Keratinocyte (primary cell): ENCODE measurements at regions not wholly inside any gene's neighbourhood (a gene's known extent, or its start where the extent isn't known, plus 50 kb on each side); places are given as distances from the start of the nearest gene placed in this dataset.

ENCODE experiments used
- DNase-seq: peaks from one replicate; pipeline ENCODE4 v3.0.0-alpha.2; 2011; ENCODE audit warnings: low read depth, missing footprints, low spot score
- FAIRE-seq: peaks from 2 replicates; lab custom pipeline; 2011; peaks lifted over from hg19 to GRCh38; lab: Jason Lieb, UNC
- H2AFZ ChIP-seq: 2 replicates; pipeline ENCODE4 v1.6.0; 2012; ENCODE audit warnings: low read length, control low read depth, inconsistent platforms; ENCODE audit not compliant: control insufficient read depth
- H3K27ac ChIP-seq: 2 replicates; pipeline ENCODE4 v1.5.1; 2011; ENCODE audit warnings: low read length; ENCODE audit not compliant: control insufficient read depth, insufficient read depth
- H3K27me3 ChIP-seq: 3 replicates; pipeline ENCODE4 v1.6.0; 2011; ENCODE audit warnings: low read length; ENCODE audit not compliant: control insufficient read depth, insufficient read depth; ENCODE audit errors: extremely low read depth
- H3K36me3 ChIP-seq, 2 experiments: 2 replicates in 1 of 2; 3 replicates in 1 of 2; pipeline ENCODE4 v1.5.1; 2011; ENCODE audit warnings: low read length in 2 of 2, mild to moderate bottlenecking in 1 of 2; ENCODE audit not compliant: control insufficient read depth in 2 of 2, insufficient read depth in 2 of 2; ENCODE audit errors: extremely low read depth in 1 of 2
- H3K4me1 ChIP-seq: 3 replicates; pipeline ENCODE4 v1.5.1; 2011; ENCODE audit warnings: low read length; ENCODE audit not compliant: control insufficient read depth, insufficient read depth; ENCODE audit errors: extremely low read depth
- H3K4me2 ChIP-seq: 3 replicates; pipeline ENCODE4 v1.6.0; 2011; ENCODE audit warnings: low read depth, low read length; ENCODE audit not compliant: control insufficient read depth, insufficient read depth; ENCODE audit errors: extremely low read depth
- H3K4me3 ChIP-seq, 3 experiments: fragments of 200-600 bp in 1 of 3; sonication (generic) in 1 of 3; 2 replicates in 2 of 3; 3 replicates in 1 of 3; pipeline ENCODE4 v1.5.1; 2011 to 2016; ENCODE audit warnings: low read length in 3 of 3, mild to moderate bottlenecking in 3 of 3, control low read depth in 2 of 3, inconsistent platforms in 1 of 3, low read depth in 1 of 3, mixed read lengths in 1 of 3, mixed run types in 1 of 3, moderate library complexity in 1 of 3; ENCODE audit not compliant: control insufficient read depth in 2 of 3, insufficient read depth in 2 of 3; ENCODE audit errors: extremely low read depth in 1 of 3
- H3K79me2 ChIP-seq: 2 replicates; pipeline ENCODE4 v1.6.0; 2012; ENCODE audit warnings: low read length; ENCODE audit not compliant: control insufficient read depth, insufficient read depth
- H3K9ac ChIP-seq: 3 replicates; pipeline ENCODE4 v1.6.0; 2011; ENCODE audit warnings: low read length; ENCODE audit not compliant: control insufficient read depth, insufficient read depth; ENCODE audit errors: extremely low read depth
- H3K9me1 ChIP-seq: 3 replicates; pipeline ENCODE4 v1.6.0; 2011; ENCODE audit warnings: low read length; ENCODE audit not compliant: control insufficient read depth, insufficient read depth; ENCODE audit errors: extremely low read depth
- H3K9me3 ChIP-seq: 2 replicates; pipeline ENCODE4 v1.5.1; 2012; ENCODE audit warnings: low read depth, low read length; ENCODE audit not compliant: control insufficient read depth
- H4K20me1 ChIP-seq: 3 replicates; pipeline ENCODE4 v1.6.0; 2011; ENCODE audit warnings: low read length; ENCODE audit not compliant: control insufficient read depth, insufficient read depth; ENCODE audit errors: extremely low read depth
- CTCF ChIP-seq, 3 experiments: IDR thresholded peaks in 1 of 3; conservative IDR thresholded peaks in 1 of 3; optimal IDR thresholded peaks in 1 of 3; 2 replicates in 2 of 3; 3 replicates in 1 of 3; pipeline versions ENCODE3 to v1.5.1; 2011; ENCODE audit warnings: low read length in 3 of 3, mild to moderate bottlenecking in 3 of 3, moderate library complexity in 2 of 3, control low read depth in 1 of 3, inconsistent platforms in 1 of 3; ENCODE audit not compliant: insufficient read depth in 2 of 3; ENCODE audit errors: extremely low read depth in 1 of 3
- EZH2 ChIP-seq: IDR thresholded peaks from one replicate; pipeline ENCODE4 v1.6.1; 2012; ENCODE audit warnings: inconsistent platforms, mild to moderate bottlenecking, low read length, moderate library complexity
- dilution Hi-C: fragments of 300-500 bp; cut with MboI; formaldehyde crosslinking; loops from one replicate; pipeline ENCODE4 v1.7.0; 2020; ENCODE audit warnings: low sequenced_read_pairs; ENCODE audit not compliant: extremely low pct_ligation_motif_present

- DNase-seq = no peak
- no peaks in the 10 kb centered on the region for H3K79me2 ChIP-seq
- dilution Hi-C loops = no loop called here
- no peak overlapping the region for H3K27ac ChIP-seq
- no peak for TF ChIP-seq EZH2
- TF ChIP-seq CTCF (optimal IDR thresholded peaks at IDR 0.05 in 1 of 3, IDR thresholded peaks at IDR 0.05 in 1 of 3, conservative IDR thresholded peaks at IDR 0.05 in 1 of 3; ENCODE audit: extremely low read depth in 1 of 3, insufficient read depth in 2 of 3, low read length in 3 of 3) = no peak
- no peak overlapping the region for H3K4me3 ChIP-seq
- H3K4me1 ChIP-seq = no peaks in the 10 kb centered on the region
- H3K27me3 ChIP-seq = no peaks in the 10 kb centered on the region
- H3K36me3 ChIP-seq = no peaks in the 10 kb centered on the region
- no peak overlapping the region for H3K4me2 ChIP-seq
- H4K20me1 ChIP-seq = no peaks in the 10 kb centered on the region
- no peak overlapping the region for H3K9ac ChIP-seq
- H3K9me1 ChIP-seq = no peaks in the 10 kb centered on the region
- FAIRE-seq = no peak
- H2AFZ ChIP-seq = no peak overlapping the region
- no peaks in the 10 kb centered on the region for H3K9me3 ChIP-seq
These were observed 376.2 kb upstream of the MEIS1 start for GRCh38 chr2:66058675-66059074.

- dilution Hi-C loops = no loop called here
- no peaks in the 10 kb centered on the region for H4K20me1 ChIP-seq
- no peaks in the 10 kb centered on the region for H3K79me2 ChIP-seq
- no peaks in the 10 kb centered on the region for H3K9me1 ChIP-seq
- H2AFZ ChIP-seq = no peak overlapping the region
- no peaks in the 10 kb centered on the region for H3K36me3 ChIP-seq
- no peak overlapping the region for H3K9ac ChIP-seq
- no peak overlapping the region for H3K4me3 ChIP-seq
- TF ChIP-seq CTCF (optimal IDR thresholded peaks at IDR 0.05 in 1 of 3, IDR thresholded peaks at IDR 0.05 in 1 of 3, conservative IDR thresholded peaks at IDR 0.05 in 1 of 3; ENCODE audit: extremely low read depth in 1 of 3, insufficient read depth in 2 of 3, low read length in 3 of 3) (no peak), EZH2 (no peak)
- no peaks in the 10 kb centered on the region for H3K4me1 ChIP-seq
- no peak overlapping the region for H3K27ac ChIP-seq
- no peak for FAIRE-seq
- H3K4me2 ChIP-seq = no peak overlapping the region
- no peak for DNase-seq
- H3K9me3 ChIP-seq = no peaks in the 10 kb centered on the region
- H3K27me3 ChIP-seq = no peaks in the 10 kb centered on the region
These were observed 377.1 kb upstream of the MEIS1 start for GRCh38 chr2:66057844-66058243.
